MG63 (cell line): ENCODE measurements at regions not wholly inside any gene's neighbourhood (a gene's known extent, or its start where the extent isn't known, plus 50 kb on each side); places are given as distances from the start of the nearest gene placed in this dataset.
"Not testable (repeated sequence)": the region's sequence is repeated elsewhere in the genome, so short reads cannot be mapped to it uniquely, and the experiment has no call there.

Experiments used
- DNase-seq: peaks from one replicate; pipeline ENCODE4 v3.0.0-alpha.2; 2020
- H3K27me3 ChIP-seq: fragments of 250-450 bp; sonication (Bioruptor Pico); 2 replicates; pipeline ENCODE4 v1.5.1; 2020; ENCODE audit warnings: mild to moderate bottlenecking, moderate library complexity
- H3K36me3 ChIP-seq: fragments of 250-450 bp; sonication (Bioruptor Pico); 2 replicates; pipeline ENCODE4 v1.5.1; 2020; ENCODE audit warnings: mild to moderate bottlenecking, moderate library complexity
- H3K4me3 ChIP-seq: fragments of 250-450 bp; sonication (Bioruptor Pico); 2 replicates; pipeline ENCODE4 v1.5.1; 2020; ENCODE audit warnings: mild to moderate bottlenecking, moderate library complexity
- H3K9me3 ChIP-seq: fragments of 250-450 bp; sonication (Bioruptor Pico); 2 replicates; pipeline ENCODE4 v1.5.1; 2020; ENCODE audit warnings: mild to moderate bottlenecking, moderate library complexity

GRCh38 chrX:143455046-143455445 is 62.2 kb downstream of the SPANXN3 start:
- Histone ChIP-seq H3K9me3 (no peaks in the 10 kb centered on the region), H3K36me3 (no peaks in the 10 kb centered on the region), H3K27me3 (no peaks in the 10 kb centered on the region), H3K4me3 (no peak overlapping the region)
- peak; percentile 19 for DNase-seq

- no peak for DNase-seq
- Histone ChIP-seq H3K9me3 (no peaks in the 10 kb centered on the region), H3K27me3 (no peaks in the 10 kb centered on the region), H3K36me3 (no peaks in the 10 kb centered on the region), H3K4me3 (no peak overlapping the region)
Measured at GRCh38 chrX:143437439-143437838, 79.8 kb downstream of the SPANXN3 start.

GRCh38 chrX:143435916-143436315 is 81.4 kb downstream of the SPANXN3 start:
- H3K36me3 ChIP-seq: no peaks in the 10 kb centered on the region
- DNase-seq: no peak
- no peak overlapping the region for H3K4me3 ChIP-seq
- H3K9me3 ChIP-seq: no peaks in the 10 kb centered on the region
- no peaks in the 10 kb centered on the region for H3K27me3 ChIP-seq

- Histone ChIP-seq H3K9me3 (no peaks in the 10 kb centered on the region), H3K27me3 (no peaks in the 10 kb centered on the region), H3K36me3 (no peaks in the 10 kb centered on the region), H3K4me3 (no peak overlapping the region)
- DNase-seq: no peak
Measured at GRCh38 chrX:143429811-143430210, 87.5 kb downstream of the SPANXN3 start.

GRCh38 chrX:143429131-143429530 is 88.1 kb downstream of the SPANXN3 start:
- no peak overlapping the region for H3K4me3 ChIP-seq
- peak; percentile 5 for DNase-seq
- H3K9me3 ChIP-seq: no peaks in the 10 kb centered on the region
- no peaks in the 10 kb centered on the region for H3K36me3 ChIP-seq
- H3K27me3 ChIP-seq: no peaks in the 10 kb centered on the region

- Histone ChIP-seq H3K36me3 (no peaks in the 10 kb centered on the region), H3K27me3 (no peaks in the 10 kb centered on the region), H3K9me3 (no peaks in the 10 kb centered on the region), H3K4me3 (peak overlapping the region; percentile 7; the same call in 1 of the 2 replicates)
- DNase-seq: no peak
Measured at GRCh38 chrX:143401160-143401559, 116.1 kb downstream of the SPANXN3 start.

GRCh38 chrX:143378851-143379250 is 138.4 kb downstream of the SPANXN3 start:
- Histone ChIP-seq H3K4me3 (no peak overlapping the region), H3K9me3 (no peaks in the 10 kb centered on the region), H3K36me3 (no peaks in the 10 kb centered on the region), H3K27me3 (no peaks in the 10 kb centered on the region)
- no peak for DNase-seq

GRCh38 chrX:143363419-143363818 is 153.9 kb downstream of the SPANXN3 start:
- H3K9me3 ChIP-seq: no peaks in the 10 kb centered on the region
- H3K36me3 ChIP-seq: no peaks in the 10 kb centered on the region
- H3K4me3 ChIP-seq: no peak overlapping the region
- H3K27me3 ChIP-seq: no peaks in the 10 kb centered on the region
- no peak for DNase-seq

- Histone ChIP-seq H3K36me3 (no peaks in the 10 kb centered on the region), H3K27me3 (no peaks in the 10 kb centered on the region), H3K4me3 (no peak overlapping the region), H3K9me3 (no peaks in the 10 kb centered on the region)
- no peak for DNase-seq
Measured at GRCh38 chrX:143340190-143340589, 177.1 kb downstream of the SPANXN3 start.

GRCh38 chrX:143336261-143336660 is 181.0 kb downstream of the SPANXN3 start:
- no peaks in the 10 kb centered on the region for H3K27me3 ChIP-seq
- DNase-seq: no peak
- no peaks in the 10 kb centered on the region for H3K36me3 ChIP-seq
- H3K9me3 ChIP-seq: no peaks in the 10 kb centered on the region
- H3K4me3 ChIP-seq: no peak overlapping the region

- no peaks in the 10 kb centered on the region for H3K27me3 ChIP-seq
- H3K4me3 ChIP-seq: no peak overlapping the region
- no peaks in the 10 kb centered on the region for H3K9me3 ChIP-seq
- no peaks in the 10 kb centered on the region for H3K36me3 ChIP-seq
- no peak for DNase-seq
Measured at GRCh38 chrX:143319526-143319925, 197.7 kb downstream of the SPANXN3 start.

- H3K36me3 ChIP-seq, DNase-seq, H3K9me3 ChIP-seq, H3K27me3 ChIP-seq, H3K4me3 ChIP-seq: not testable (repeated sequence)
Measured at GRCh38 chrX:143318857-143319256, 198.4 kb downstream of the SPANXN3 start.

- Histone ChIP-seq H3K36me3 (no peaks in the 10 kb centered on the region), H3K4me3 (no peak overlapping the region), H3K27me3 (no peaks in the 10 kb centered on the region), H3K9me3 (no peaks in the 10 kb centered on the region)
- no peak for DNase-seq
Measured at GRCh38 chrX:143306991-143307937, 210.0 kb downstream of the SPANXN3 start.

- no peaks in the 10 kb centered on the region for H3K27me3 ChIP-seq
- no peak overlapping the region for H3K4me3 ChIP-seq
- no peaks in the 10 kb centered on the region for H3K9me3 ChIP-seq
- no peak for DNase-seq
- no peaks in the 10 kb centered on the region for H3K36me3 ChIP-seq
Measured at GRCh38 chrX:143304518-143304917, 212.8 kb downstream of the SPANXN3 start.

GRCh38 chrX:143304025-143304424 is 213.2 kb downstream of the SPANXN3 start:
- Histone ChIP-seq H3K27me3 (no peaks in the 10 kb centered on the region), H3K4me3 (no peak overlapping the region), H3K9me3 (no peaks in the 10 kb centered on the region), H3K36me3 (no peaks in the 10 kb centered on the region)
- DNase-seq: no peak

- no peak for DNase-seq
- H3K9me3 ChIP-seq: no peaks in the 10 kb centered on the region
- no peaks in the 10 kb centered on the region for H3K27me3 ChIP-seq
- H3K4me3 ChIP-seq: no peak overlapping the region
- H3K36me3 ChIP-seq: no peaks in the 10 kb centered on the region
Measured at GRCh38 chrX:143298663-143299241, 218.5 kb downstream of the SPANXN3 start.

GRCh38 chrX:143296521-143296920 is 220.8 kb downstream of the SPANXN3 start:
- Histone ChIP-seq H3K9me3 (no peaks in the 10 kb centered on the region), H3K4me3 (no peak overlapping the region), H3K36me3 (no peaks in the 10 kb centered on the region), H3K27me3 (no peaks in the 10 kb centered on the region)
- DNase-seq: no peak

- H3K36me3 ChIP-seq: no peaks in the 10 kb centered on the region
- H3K4me3 ChIP-seq: no peak overlapping the region
- no peaks in the 10 kb centered on the region for H3K27me3 ChIP-seq
- DNase-seq: no peak
- no peaks in the 10 kb centered on the region for H3K9me3 ChIP-seq
Measured at GRCh38 chrX:143287236-143287635, 230.0 kb downstream of the SPANXN3 start.
